Activated CD4-positive, alpha-beta T cell treated with anti-CD3 and anti-CD28 coated beads for 36 hours (primary cell): ENCODE measurements at regions not wholly inside any gene's neighbourhood (a gene's known extent, or its start where the extent isn't known, plus 50 kb on each side); places are given as distances from the start of the nearest gene placed in this dataset.

ENCODE experiments used
- ATAC-seq: fragments of 200-7000 bp; cut with Tn5 transposase; one replicate; pipeline ENCODE4 v1.10.0; 2021; ENCODE audit warnings: mild to moderate bottlenecking, moderate library complexity
- CTCF ChIA-PET: fragments of 350-600 bp; sonication (Branson Sonifier 250); formaldehyde crosslinking; loops from one replicate; lab custom pipeline; 2021; ENCODE audit warnings: antibody characterized with exemption; lab: Charles Lee
- POLR2A ChIA-PET: fragments of 350-600 bp; sonication (Branson Sonifier 250); formaldehyde crosslinking; loops from one replicate; lab custom pipeline; 2021; ENCODE audit warnings: antibody characterized with exemption, inconsistent platforms; lab: Charles Lee
- DNase-seq: peaks from one replicate; pipeline ENCODE4 v3.0.0-alpha.2; 2020
- H3K27ac Mint-ChIP-seq: one replicate; pipeline ENCODE4 v1.8.0; 2021; ENCODE audit warnings: mixed read lengths
- H3K27me3 Mint-ChIP-seq: one replicate; pipeline ENCODE4 v1.8.0; 2021; ENCODE audit warnings: mixed read lengths
- H3K36me3 Mint-ChIP-seq: one replicate; pipeline ENCODE4 v1.8.0; 2021; ENCODE audit warnings: low read depth, mixed read lengths
- H3K4me1 Mint-ChIP-seq: one replicate; pipeline ENCODE4 v1.8.0; 2021; ENCODE audit warnings: mixed read lengths
- H3K4me3 Mint-ChIP-seq: one replicate; pipeline ENCODE4 v1.8.0; 2021; ENCODE audit warnings: mild to moderate bottlenecking, moderate library complexity, mixed read lengths
- H3K9me3 Mint-ChIP-seq: one replicate; pipeline ENCODE4 v1.8.0; 2021; ENCODE audit warnings: low read depth, mixed read lengths
- intact Hi-C, 2 experiments: fragments of 100-400 bp; cut with DNase I in 1 of 2; cut with micrococcal nuclease in 1 of 2; formaldehyde crosslinking; loops; one replicate each; pipeline versions ENCODE4 v1.14.2 to v1.15.1; 2022 to 2024; cut with DNase I, micrococcal nuclease

GRCh38 chr10:121690152-121690848, 92.1 kb upstream of the FGFR2 start:
- Mint-ChIP-seq H3K4me1 (no peaks in the 10 kb centered on the region), H3K27me3 (peaks cover 7% of the 10 kb centered on the region), H3K36me3 (no peaks in the 10 kb centered on the region), H3K9me3 (no peaks in the 10 kb centered on the region), H3K4me3 (no peak overlapping the region), H3K27ac (no peak overlapping the region)
- POLR2A ChIA-PET = no interaction called here
- no peak for ATAC-seq
- no peak for DNase-seq
- intact Hi-C loops = no loop called here
- CTCF ChIA-PET = interaction anchor here (0.6 kb wide), 1 partner anchor 732 kb away, joined by 5 read pairs; no protein-coding TSS in a partner anchor

GRCh38 chr10:121687095-121687813, 89.0 kb upstream of the FGFR2 start:
- no peak for ATAC-seq
- H3K9me3 Mint-ChIP-seq = no peaks in the 10 kb centered on the region

GRCh38 chr10:121684276-121684675, 86.0 kb upstream of the FGFR2 start:
- ATAC-seq (no peak), DNase-seq (no peak)
- Mint-ChIP-seq H3K9me3 (no peaks in the 10 kb centered on the region), H3K4me3 (no peak overlapping the region), H3K4me1 (no peaks in the 10 kb centered on the region), H3K36me3 (no peaks in the 10 kb centered on the region), H3K27me3 (peaks cover 10% of the 10 kb centered on the region), H3K27ac (no peak overlapping the region)
- CTCF ChIA-PET = no interaction called here
- POLR2A ChIA-PET = no interaction called here
- intact Hi-C loops = no loop called here

More at GRCh38 chr10:121687095-121687813, 89.0 kb upstream of the FGFR2 start:
- POLR2A ChIA-PET = no interaction called here
- Mint-ChIP-seq H3K27ac (no peak overlapping the region), H3K36me3 (no peaks in the 10 kb centered on the region), H3K4me1 (no peaks in the 10 kb centered on the region), H3K4me3 (no peak overlapping the region), H3K27me3 (peaks cover 7% of the 10 kb centered on the region)
- intact Hi-C loops = no loop called here
- CTCF ChIA-PET = no interaction called here
- no peak for DNase-seq

GRCh38 chr10:121683816-121684215, 85.6 kb upstream of the FGFR2 start:
- intact Hi-C loops = no loop called here
- Mint-ChIP-seq H3K9me3 (no peaks in the 10 kb centered on the region), H3K27me3 (peaks cover 11% of the 10 kb centered on the region), H3K4me3 (no peak overlapping the region), H3K36me3 (no peaks in the 10 kb centered on the region), H3K4me1 (no peaks in the 10 kb centered on the region), H3K27ac (no peak overlapping the region)
- ATAC-seq (no peak), DNase-seq (no peak)
- ChIA-PET CTCF (no interaction called here), POLR2A (no interaction called here)

GRCh38 chr10:121683366-121683765, 85.1 kb upstream of the FGFR2 start:
- POLR2A ChIA-PET = no interaction called here

GRCh38 chr10:121681997-121682687, 83.9 kb upstream of the FGFR2 start:
- H3K9me3 Mint-ChIP-seq = peaks cover 2% of the 10 kb centered on the region
- peaks cover 8% of the 10 kb centered on the region for H3K27me3 Mint-ChIP-seq
- no peak overlapping the region for H3K27ac Mint-ChIP-seq
- ATAC-seq (no peak), DNase-seq (no peak)
- no peaks in the 10 kb centered on the region for H3K36me3 Mint-ChIP-seq
- no peaks in the 10 kb centered on the region for H3K4me1 Mint-ChIP-seq
- H3K4me3 Mint-ChIP-seq = no peak overlapping the region
- ChIA-PET POLR2A (no interaction called here), CTCF (no interaction called here)
- intact Hi-C loops = no loop called here

More at GRCh38 chr10:121683366-121683765, 85.1 kb upstream of the FGFR2 start:
- H3K9me3 Mint-ChIP-seq = peaks cover 2% of the 10 kb centered on the region
- no peaks in the 10 kb centered on the region for H3K36me3 Mint-ChIP-seq
- no peak for ATAC-seq
- H3K27ac Mint-ChIP-seq = no peak overlapping the region
- no peak for DNase-seq
- H3K4me3 Mint-ChIP-seq = no peak overlapping the region
- H3K27me3 Mint-ChIP-seq = peaks cover 8% of the 10 kb centered on the region
- no peaks in the 10 kb centered on the region for H3K4me1 Mint-ChIP-seq
- CTCF ChIA-PET = interaction anchor here (0.7 kb wide), 1 partner anchor 9 kb away, joined by 3 read pairs; no protein-coding TSS in a partner anchor
- intact Hi-C loops = no loop called here

- Mint-ChIP-seq H3K4me3 (no peak overlapping the region), H3K27me3 (peaks cover 9% of the 10 kb centered on the region), H3K9me3 (peaks cover 2% of the 10 kb centered on the region), H3K27ac (no peak overlapping the region), H3K4me1 (no peaks in the 10 kb centered on the region), H3K36me3 (no peaks in the 10 kb centered on the region)
- CTCF ChIA-PET = no interaction called here
- intact Hi-C loops = no loop called here
- DNase-seq = no peak
- ATAC-seq = no peak
- POLR2A ChIA-PET = no interaction called here
These were observed 82.8 kb upstream of the FGFR2 start for GRCh38 chr10:121680879-121681655.

GRCh38 chr10:121679916-121680315, 81.7 kb upstream of the FGFR2 start:
- POLR2A ChIA-PET = no interaction called here
- Mint-ChIP-seq H3K36me3 (no peaks in the 10 kb centered on the region), H3K27ac (no peak overlapping the region), H3K4me1 (no peaks in the 10 kb centered on the region), H3K4me3 (no peak overlapping the region), H3K27me3 (peaks cover 14% of the 10 kb centered on the region), H3K9me3 (peaks cover 4% of the 10 kb centered on the region)
- DNase-seq = no peak
- no peak for ATAC-seq
- intact Hi-C loops = no loop called here
- CTCF ChIA-PET = no interaction called here

- no peaks in the 10 kb centered on the region for H3K4me1 Mint-ChIP-seq
- peak; percentile 42 for ATAC-seq
- peaks cover 14% of the 10 kb centered on the region for H3K27me3 Mint-ChIP-seq
- ChIA-PET POLR2A (no interaction called here), CTCF (interaction anchor here (1.0 kb wide), 1 partner anchor 639 kb away, joined by 3 read pairs; no protein-coding TSS in a partner anchor)
- H3K9me3 Mint-ChIP-seq = peaks cover 4% of the 10 kb centered on the region
- H3K36me3 Mint-ChIP-seq = no peaks in the 10 kb centered on the region
- intact Hi-C loops = no loop called here
- no peak for DNase-seq
- H3K27ac Mint-ChIP-seq = no peak overlapping the region
- no peak overlapping the region for H3K4me3 Mint-ChIP-seq
These were observed 80.5 kb upstream of the FGFR2 start for GRCh38 chr10:121678631-121679174.

GRCh38 chr10:121677880-121678279, 79.6 kb upstream of the FGFR2 start:
- no peaks in the 10 kb centered on the region for H3K4me1 Mint-ChIP-seq
- DNase-seq (no peak), ATAC-seq (no peak)
- peaks cover 14% of the 10 kb centered on the region for H3K27me3 Mint-ChIP-seq
- no peak overlapping the region for H3K27ac Mint-ChIP-seq
- no peaks in the 10 kb centered on the region for H3K36me3 Mint-ChIP-seq
- H3K9me3 Mint-ChIP-seq = peaks cover 4% of the 10 kb centered on the region
- no peak overlapping the region for H3K4me3 Mint-ChIP-seq
- CTCF ChIA-PET = no interaction called here
- intact Hi-C loops = no loop called here
- POLR2A ChIA-PET = no interaction called here

- no peak overlapping the region for H3K4me3 Mint-ChIP-seq
- intact Hi-C loops = no loop called here
- no peaks in the 10 kb centered on the region for H3K4me1 Mint-ChIP-seq
- peaks cover 4% of the 10 kb centered on the region for H3K9me3 Mint-ChIP-seq
- ATAC-seq (no peak), DNase-seq (no peak)
- peaks cover 11% of the 10 kb centered on the region for H3K27me3 Mint-ChIP-seq
- POLR2A ChIA-PET = no interaction called here
- H3K36me3 Mint-ChIP-seq = no peaks in the 10 kb centered on the region
- no peak overlapping the region for H3K27ac Mint-ChIP-seq
- CTCF ChIA-PET = no interaction called here
These were observed 77.1 kb upstream of the FGFR2 start for GRCh38 chr10:121675344-121675743.
